ENCODE measurements at regions not wholly inside any gene's neighbourhood (a gene's known extent, or its start where the extent isn't known, plus 50 kb on each side); places are given as distances from the start of the nearest gene placed in this dataset.

- intact Hi-C loops (cut with DNase I): no loop called here
- H3K4me3 ChIP-seq: no peak overlapping the region
- ATAC-seq (no peak), DNase-seq (no peak)
- TF ChIP-seq, protein P1, sequence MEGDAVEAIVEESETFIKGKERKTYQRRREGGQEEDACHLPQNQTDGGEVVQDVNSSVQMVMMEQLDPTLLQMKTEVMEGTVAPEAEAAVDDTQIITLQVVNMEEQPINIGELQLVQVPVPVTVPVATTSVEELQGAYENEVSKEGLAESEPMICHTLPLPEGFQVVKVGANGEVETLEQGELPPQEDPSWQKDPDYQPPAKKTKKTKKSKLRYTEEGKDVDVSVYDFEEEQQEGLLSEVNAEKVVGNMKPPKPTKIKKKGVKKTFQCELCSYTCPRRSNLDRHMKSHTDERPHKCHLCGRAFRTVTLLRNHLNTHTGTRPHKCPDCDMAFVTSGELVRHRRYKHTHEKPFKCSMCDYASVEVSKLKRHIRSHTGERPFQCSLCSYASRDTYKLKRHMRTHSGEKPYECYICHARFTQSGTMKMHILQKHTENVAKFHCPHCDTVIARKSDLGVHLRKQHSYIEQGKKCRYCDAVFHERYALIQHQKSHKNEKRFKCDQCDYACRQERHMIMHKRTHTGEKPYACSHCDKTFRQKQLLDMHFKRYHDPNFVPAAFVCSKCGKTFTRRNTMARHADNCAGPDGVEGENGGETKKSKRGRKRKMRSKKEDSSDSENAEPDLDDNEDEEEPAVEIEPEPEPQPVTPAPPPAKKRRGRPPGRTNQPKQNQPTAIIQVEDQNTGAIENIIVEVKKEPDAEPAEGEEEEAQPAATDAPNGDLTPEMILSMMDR (IDR thresholded peaks at IDR 0.05): no peak
- no peak for TF ChIP-seq POLR2A (IDR thresholded peaks at IDR 0.05)
- no peaks in the 10 kb centered on the region for H3K36me3 ChIP-seq (replicated peaks in 1 of 2; ENCODE audit: insufficient read depth in 1 of 2, low read depth in 2 of 2)
- WGBS, 2 donors: 85 to 86% methylated on average over 13 of the region's 13 CpGs
- no peaks in the 10 kb centered on the region for H3K9me3 ChIP-seq
- no peak overlapping the region for H3K27ac ChIP-seq
- no peaks in the 10 kb centered on the region for H3K4me1 ChIP-seq
- H3K27me3 ChIP-seq: no peaks in the 10 kb centered on the region
Observed at GRCh38 chr2:71932037-71932779, 215.5 kb downstream of the CYP26B1 start.

DNA sequence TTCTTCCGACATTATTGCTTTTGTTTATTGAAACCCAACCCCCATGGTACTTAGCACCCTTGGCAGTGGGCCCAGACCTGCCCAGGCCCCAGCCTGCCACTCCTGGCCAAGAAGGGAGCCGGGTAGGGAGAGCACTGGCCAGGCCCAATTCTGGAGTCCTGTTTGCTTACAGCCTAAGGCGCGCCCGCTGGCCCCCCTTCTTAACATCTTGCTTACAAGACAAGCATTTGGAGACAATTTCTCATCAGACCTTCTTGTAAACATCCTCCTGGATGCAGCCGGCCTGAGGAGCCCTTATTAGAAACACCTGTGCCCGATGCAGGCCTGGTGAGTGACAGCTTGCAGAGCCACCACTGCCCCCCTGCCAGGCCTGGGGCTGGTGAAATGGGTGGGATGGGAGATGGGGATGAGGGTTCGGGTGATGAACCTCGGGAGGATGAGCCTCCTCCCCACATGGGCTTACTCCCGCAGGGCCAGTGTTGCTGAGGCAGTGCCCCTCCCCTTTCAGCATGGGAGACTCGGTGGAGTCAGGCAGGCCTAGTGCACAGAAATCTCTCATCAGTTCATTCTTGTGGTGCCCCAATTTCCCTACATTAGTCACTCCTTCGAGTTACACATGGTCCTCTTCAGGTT, 217.5 kb downstream of the CYP26B1 start:
- H3K27me3 ChIP-seq: no peaks in the 10 kb centered on the region
- H3K4me1 ChIP-seq: no peaks in the 10 kb centered on the region
- H3K4me3 ChIP-seq: no peak overlapping the region
- WGBS, 2 donors: 64 to 66% methylated on average over 9 to 12 of the region's 12 CpGs
- no peak for ATAC-seq
- TF ChIP-seq POLR2A (IDR thresholded peaks at IDR 0.05): no peak
- TF ChIP-seq, protein P1 (IDR thresholded peaks at IDR 0.05): no peak
- no peak for DNase-seq
- H3K9me3 ChIP-seq: no peaks in the 10 kb centered on the region
- no peaks in the 10 kb centered on the region for H3K36me3 ChIP-seq (replicated peaks in 1 of 2; ENCODE audit: insufficient read depth in 1 of 2, low read depth in 2 of 2)
- H3K27ac ChIP-seq: no peak overlapping the region
- intact Hi-C loops (cut with DNase I): no loop called here

DNA sequence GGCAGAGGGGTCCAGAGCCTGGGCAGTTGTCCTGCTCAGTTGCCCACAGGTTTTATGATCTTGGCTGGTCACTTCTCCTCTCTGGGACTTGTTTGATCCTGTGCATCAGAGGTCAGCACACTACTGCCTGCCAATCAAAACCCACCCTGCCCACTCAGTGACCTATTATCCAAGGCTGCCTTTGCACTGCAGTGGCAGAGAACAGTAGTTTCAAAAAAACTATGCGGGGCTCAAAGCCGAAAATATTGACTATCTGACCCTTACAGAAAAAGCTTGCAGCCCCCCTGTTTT, 218.2 kb downstream of the CYP26B1 start:
- H3K4me1 ChIP-seq: no peaks in the 10 kb centered on the region
- no peaks in the 10 kb centered on the region for H3K9me3 ChIP-seq
- intact Hi-C loops (cut with DNase I): loop anchor here (10.0 kb wide), 1 partner anchor 815 kb away; no protein-coding TSS in a partner anchor
- no peak overlapping the region for H3K4me3 ChIP-seq
- no peaks in the 10 kb centered on the region for H3K36me3 ChIP-seq (replicated peaks in 1 of 2; ENCODE audit: insufficient read depth in 1 of 2, low read depth in 2 of 2)
- DNase-seq (no peak), ATAC-seq (no peak)
- H3K27ac ChIP-seq: no peak overlapping the region
- H3K27me3 ChIP-seq: no peaks in the 10 kb centered on the region
- TF ChIP-seq, protein P1 (IDR thresholded peaks at IDR 0.05): no peak
- TF ChIP-seq POLR2A (IDR thresholded peaks at IDR 0.05): no peak
- WGBS, 2 donors: 72 to 76% methylated on average over 2 of the region's 2 CpGs

DNA sequence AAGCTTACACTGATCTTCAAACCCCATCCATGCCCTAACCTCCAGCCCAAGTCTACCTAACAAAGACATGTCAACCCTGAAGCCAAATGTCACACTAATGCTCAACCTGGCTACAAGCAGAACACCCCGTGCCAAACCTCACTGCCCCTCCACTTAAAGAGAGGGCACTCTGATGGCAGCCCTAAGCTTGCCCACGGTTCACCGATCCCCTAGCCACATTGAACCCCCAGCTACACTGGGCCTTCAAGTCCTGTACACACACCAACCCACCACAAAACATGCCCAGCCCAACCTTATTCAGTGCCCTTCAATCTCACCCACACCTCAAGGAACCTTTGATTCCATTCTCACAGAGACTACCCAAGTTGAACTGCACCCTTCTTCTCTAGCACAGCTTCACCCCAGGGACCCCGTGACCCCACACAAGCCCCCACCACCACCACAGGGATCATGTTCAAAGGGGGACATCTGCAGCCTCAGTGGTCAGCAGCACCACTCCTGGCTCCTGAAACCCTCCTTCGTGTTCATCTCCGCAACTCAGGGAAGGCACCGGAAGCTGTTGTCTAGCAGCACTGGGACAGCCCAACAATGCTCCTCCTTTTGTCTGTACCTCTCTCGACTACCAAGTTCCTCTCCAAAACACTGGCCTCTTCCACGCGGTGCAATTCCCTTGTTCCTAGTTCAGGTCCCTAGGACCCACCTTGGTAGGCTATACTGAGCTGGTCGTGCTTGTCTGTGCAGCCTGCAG, 218.8 kb downstream of the CYP26B1 start:
- H3K36me3 ChIP-seq (replicated peaks in 1 of 2; ENCODE audit: insufficient read depth in 1 of 2, low read depth in 2 of 2): no peaks in the 10 kb centered on the region
- no peaks in the 10 kb centered on the region for H3K4me1 ChIP-seq
- TF ChIP-seq, protein P1 (IDR thresholded peaks at IDR 0.05): no peak
- TF ChIP-seq POLR2A (IDR thresholded peaks at IDR 0.05): no peak
- ATAC-seq: no peak
- no peaks in the 10 kb centered on the region for H3K27me3 ChIP-seq
- H3K9me3 ChIP-seq: no peaks in the 10 kb centered on the region
- no peak overlapping the region for H3K27ac ChIP-seq
- DNase-seq: no peak
- 91 to 92% methylated on average over 11 of the region's 11 CpGs for WGBS, 2 donors
- H3K4me3 ChIP-seq: no peak overlapping the region
- intact Hi-C loops (cut with DNase I): loop anchor here (10.0 kb wide), 1 partner anchor 816 kb away; no protein-coding TSS in a partner anchor
